GM18508 (cell line): ENCODE measurements at regions not wholly inside any gene's neighbourhood (a gene's known extent, or its start where the extent isn't known, plus 50 kb on each side); places are given as distances from the start of the nearest gene placed in this dataset.

Experiments used
- ATAC-seq: cut with Tn5 transposase; IDR thresholded peaks from one replicate; pipeline ENCODE4 v1.9.1; 2021; ENCODE audit warnings: moderate number of reproducible peaks; ENCODE audit not compliant: insufficient read depth, unreplicated experiment

GRCh38 chr1:222124602-222125001 is 382.7 kb upstream of the DUSP10 start:
- no peak for ATAC-seq

GRCh38 chr1:222123111-222123510 is 381.2 kb upstream of the DUSP10 start:
- ATAC-seq: no peak

GRCh38 chr1:222117809-222118208 is 375.9 kb upstream of the DUSP10 start:
- no peak for ATAC-seq

- no peak for ATAC-seq
These were observed 372.8 kb upstream of the DUSP10 start for GRCh38 chr1:222114536-222115156.

GRCh38 chr1:222109836-222110235 is 367.9 kb upstream of the DUSP10 start:
- no peak for ATAC-seq

- no peak for ATAC-seq
These were observed 366.1 kb upstream of the DUSP10 start for GRCh38 chr1:222107975-222108374.

- no peak for ATAC-seq
These were observed 365.4 kb upstream of the DUSP10 start for GRCh38 chr1:222107267-222107666.

GRCh38 chr1:222106377-222106776 is 364.5 kb upstream of the DUSP10 start:
- no peak for ATAC-seq

GRCh38 chr1:222105861-222106260 is 364.0 kb upstream of the DUSP10 start:
- no peak for ATAC-seq

- no peak for ATAC-seq
These were observed 363.5 kb upstream of the DUSP10 start for GRCh38 chr1:222105393-222105737.

GRCh38 chr1:222104694-222105392 is 363.0 kb upstream of the DUSP10 start:
- no peak for ATAC-seq

- ATAC-seq: no peak
These were observed 362.2 kb upstream of the DUSP10 start for GRCh38 chr1:222104097-222104496.

- ATAC-seq: no peak
These were observed 357.9 kb upstream of the DUSP10 start for GRCh38 chr1:222099746-222100145.

- no peak for ATAC-seq
These were observed 356.5 kb upstream of the DUSP10 start for GRCh38 chr1:222098404-222098803.

- ATAC-seq: no peak
These were observed 355.7 kb upstream of the DUSP10 start for GRCh38 chr1:222097588-222097987.

- no peak for ATAC-seq
These were observed 355.0 kb upstream of the DUSP10 start for GRCh38 chr1:222096883-222097282.

- no peak for ATAC-seq
These were observed 354.5 kb upstream of the DUSP10 start for GRCh38 chr1:222096476-222096772.

GRCh38 chr1:222095606-222096475 is 354.0 kb upstream of the DUSP10 start:
- ATAC-seq: no peak

GRCh38 chr1:222093518-222093917 is 351.6 kb upstream of the DUSP10 start:
- ATAC-seq: no peak

- no peak for ATAC-seq
These were observed 348.2 kb upstream of the DUSP10 start for GRCh38 chr1:222090103-222090502.

- no peak for ATAC-seq
These were observed 345.5 kb upstream of the DUSP10 start for GRCh38 chr1:222087221-222087920.
